ENCODE measurements at regions not wholly inside any gene's neighbourhood (a gene's known extent, or its start where the extent isn't known, plus 50 kb on each side); places are given as distances from the start of the nearest gene placed in this dataset.

DNA sequence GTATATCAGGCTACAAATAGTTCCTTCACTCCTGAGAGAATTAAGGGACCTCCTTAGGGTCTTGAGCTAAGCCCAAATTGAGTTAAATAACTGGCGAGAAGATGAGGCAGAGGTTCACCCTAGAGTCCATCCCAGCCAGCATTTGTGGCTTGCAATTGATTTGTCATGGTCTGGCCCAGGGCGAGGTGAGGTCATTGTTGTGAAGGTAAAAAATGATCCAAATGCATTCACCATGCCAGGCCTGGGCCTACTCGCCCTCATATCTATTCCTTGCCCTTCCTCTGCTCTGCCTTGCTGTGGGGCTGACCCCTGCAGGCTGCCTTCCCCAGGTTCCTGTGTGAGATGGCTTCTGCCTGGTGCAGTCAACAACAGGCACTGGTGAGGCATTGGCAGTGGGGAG, 207.2 kb downstream of the ZNF365 start (continued):
- TF ChIP-seq, protein P1, sequence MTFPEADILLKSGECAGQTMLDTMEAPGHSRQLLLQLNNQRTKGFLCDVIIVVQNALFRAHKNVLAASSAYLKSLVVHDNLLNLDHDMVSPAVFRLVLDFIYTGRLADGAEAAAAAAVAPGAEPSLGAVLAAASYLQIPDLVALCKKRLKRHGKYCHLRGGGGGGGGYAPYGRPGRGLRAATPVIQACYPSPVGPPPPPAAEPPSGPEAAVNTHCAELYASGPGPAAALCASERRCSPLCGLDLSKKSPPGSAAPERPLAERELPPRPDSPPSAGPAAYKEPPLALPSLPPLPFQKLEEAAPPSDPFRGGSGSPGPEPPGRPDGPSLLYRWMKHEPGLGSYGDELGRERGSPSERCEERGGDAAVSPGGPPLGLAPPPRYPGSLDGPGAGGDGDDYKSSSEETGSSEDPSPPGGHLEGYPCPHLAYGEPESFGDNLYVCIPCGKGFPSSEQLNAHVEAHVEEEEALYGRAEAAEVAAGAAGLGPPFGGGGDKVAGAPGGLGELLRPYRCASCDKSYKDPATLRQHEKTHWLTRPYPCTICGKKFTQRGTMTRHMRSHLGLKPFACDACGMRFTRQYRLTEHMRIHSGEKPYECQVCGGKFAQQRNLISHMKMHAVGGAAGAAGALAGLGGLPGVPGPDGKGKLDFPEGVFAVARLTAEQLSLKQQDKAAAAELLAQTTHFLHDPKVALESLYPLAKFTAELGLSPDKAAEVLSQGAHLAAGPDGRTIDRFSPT (tag by site-specific recombination; IDR thresholded peaks at IDR 0.05): no peak
- TF ChIP-seq ZNF211 (tag by site-specific recombination; IDR thresholded peaks at IDR 0.05; ENCODE audit: low read depth) (no peak), ZNF350 (tag by site-specific recombination; IDR thresholded peaks at IDR 0.05) (no peak), HOXA7 (CRISPR knock-in tag; IDR thresholded peaks at IDR 0.05; ENCODE audit: borderline replicate concordance) (no peak), ZNF530 (tag by site-specific recombination; IDR thresholded peaks at IDR 0.05; ENCODE audit: low read depth) (no peak), HOXD13 (CRISPR knock-in tag; IDR thresholded peaks at IDR 0.05; ENCODE audit: borderline replicate concordance) (no peak), ZFP3 (tag by site-specific recombination; IDR thresholded peaks at IDR 0.05; ENCODE audit: low read depth) (no peak), ZNF776 (tag by site-specific recombination; IDR thresholded peaks at IDR 0.05; ENCODE audit: borderline replicate concordance) (no peak), ZNF433 (tag by site-specific recombination; IDR thresholded peaks at IDR 0.05; ENCODE audit: low read depth) (no peak), SP7 (tag by site-specific recombination; IDR thresholded peaks at IDR 0.05) (no peak)
- TF ChIP-seq, protein P2, sequence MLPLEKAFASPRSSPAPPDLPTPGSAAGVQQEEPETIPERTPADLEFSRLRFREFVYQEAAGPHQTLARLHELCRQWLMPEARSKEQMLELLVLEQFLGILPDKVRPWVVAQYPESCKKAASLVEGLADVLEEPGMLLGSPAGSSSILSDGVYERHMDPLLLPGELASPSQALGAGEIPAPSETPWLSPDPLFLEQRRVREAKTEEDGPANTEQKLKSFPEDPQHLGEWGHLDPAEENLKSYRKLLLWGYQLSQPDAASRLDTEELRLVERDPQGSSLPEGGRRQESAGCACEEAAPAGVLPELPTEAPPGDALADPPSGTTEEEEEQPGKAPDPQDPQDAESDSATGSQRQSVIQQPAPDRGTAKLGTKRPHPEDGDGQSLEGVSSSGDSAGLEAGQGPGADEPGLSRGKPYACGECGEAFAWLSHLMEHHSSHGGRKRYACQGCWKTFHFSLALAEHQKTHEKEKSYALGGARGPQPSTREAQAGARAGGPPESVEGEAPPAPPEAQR (tag by site-specific recombination; IDR thresholded peaks at IDR 0.05): no peak

DNA sequence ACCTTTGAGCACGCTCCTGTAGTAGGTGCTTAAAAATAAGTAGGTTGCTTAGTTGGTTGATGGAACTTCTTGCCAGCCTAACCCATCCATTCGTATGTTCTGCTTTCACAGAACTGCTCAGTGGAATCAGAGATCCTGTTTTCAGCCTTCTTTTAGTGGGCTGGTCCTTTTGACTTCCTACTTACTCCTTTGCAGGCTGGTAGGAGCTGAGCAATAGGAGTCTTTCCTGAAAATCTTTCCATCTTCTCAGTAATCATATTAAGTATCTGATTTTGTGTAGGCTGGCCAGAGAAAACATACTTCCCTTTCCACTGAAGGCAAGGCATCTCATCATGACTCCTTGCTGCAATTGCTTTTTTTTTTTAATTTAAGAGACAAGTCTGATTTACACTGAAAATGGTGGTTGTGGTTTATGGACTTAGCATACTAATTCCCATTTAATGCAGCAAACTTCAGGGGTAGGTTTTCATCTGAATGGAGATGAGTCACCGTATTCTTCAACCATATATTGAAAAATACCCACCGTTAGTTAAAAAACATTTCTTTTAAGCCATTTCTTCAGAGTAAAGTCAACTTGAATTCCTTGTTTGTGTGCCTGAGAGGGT, 208.0 kb downstream of the ZNF365 start:
- CTCF ChIA-PET: interaction anchor here (0.6 kb wide), 1 partner anchor 75 kb away, joined by 6 read pairs; no protein-coding TSS in a partner anchor
- H3K4me1 ChIP-seq (ENCODE audit: control insufficient read depth, insufficient read depth, low read length): no peaks in the 10 kb centered on the region
- POLR2A ChIA-PET: no interaction called here
- no peaks in the 10 kb centered on the region for H3K36me3 ChIP-seq (ENCODE audit: control insufficient read depth in 2 of 2, insufficient read depth in 1 of 2, low read length in 2 of 2)
- H3K4me3 ChIP-seq (ENCODE audit: low read depth, low read length): no peak overlapping the region
- H3K9me3 ChIP-seq (ENCODE audit: control insufficient read depth, insufficient read depth, low read depth, low read length): no peaks in the 10 kb centered on the region
- no peak for TF ChIP-seq ZXDB (tag by site-specific recombination; IDR thresholded peaks at IDR 0.05)
- H3K27ac ChIP-seq (ENCODE audit: extremely low read depth, low read depth, low read length): no peak overlapping the region

DNA sequence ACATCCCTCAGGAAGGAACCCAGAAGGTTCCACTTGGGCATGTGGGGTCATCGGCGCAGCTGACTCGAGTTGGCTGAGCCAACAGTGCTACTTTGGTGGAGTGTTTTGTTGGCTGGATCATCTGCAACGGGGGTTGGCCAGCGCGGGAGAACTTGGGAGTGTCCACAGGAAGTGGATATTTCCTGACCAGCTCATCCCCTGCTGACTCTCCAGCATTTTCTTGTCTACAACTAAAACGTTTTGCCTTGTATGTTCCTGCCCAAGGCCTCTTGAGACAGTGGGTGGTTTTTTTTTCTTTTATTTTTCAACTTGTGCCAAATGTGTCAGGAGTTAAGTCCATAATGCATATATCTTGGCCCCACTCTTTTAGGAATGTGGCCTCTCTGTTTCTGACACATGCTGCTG, 208.6 kb downstream of the ZNF365 start:
- H3K27ac ChIP-seq (ENCODE audit: extremely low read depth, low read depth, low read length): no peak overlapping the region
- no peaks in the 10 kb centered on the region for H3K36me3 ChIP-seq (ENCODE audit: control insufficient read depth in 2 of 2, insufficient read depth in 1 of 2, low read length in 2 of 2)
- no peak for TF ChIP-seq ZNF354C (tag by site-specific recombination; IDR thresholded peaks at IDR 0.05; ENCODE audit: borderline replicate concordance, low read depth)
- TF ChIP-seq, protein P1 (tag by site-specific recombination; IDR thresholded peaks at IDR 0.05): no peak
- TF ChIP-seq ZNF132 (tag by site-specific recombination; IDR thresholded peaks at IDR 0.05; ENCODE audit: borderline replicate concordance): no peak
- no peak for TF ChIP-seq KLF8 (tag by site-specific recombination; IDR thresholded peaks at IDR 0.05)
- no peak for TF ChIP-seq ZNF776 (tag by site-specific recombination; IDR thresholded peaks at IDR 0.05; ENCODE audit: borderline replicate concordance)
- no peak for TF ChIP-seq ZNF549 (tag by site-specific recombination; IDR thresholded peaks at IDR 0.05)
- TF ChIP-seq HOXA7 (CRISPR knock-in tag; IDR thresholded peaks at IDR 0.05; ENCODE audit: borderline replicate concordance): no peak
- TF ChIP-seq ZNF510 (tag by site-specific recombination; IDR thresholded peaks at IDR 0.05; ENCODE audit: insufficient replicate concordance): no peak
- TF ChIP-seq ZBTB21 (tag by site-specific recombination; IDR thresholded peaks at IDR 0.05): no peak
- no peak for TF ChIP-seq ZNF560 (tag by site-specific recombination; IDR thresholded peaks at IDR 0.05; ENCODE audit: borderline replicate concordance)
- no peak for TF ChIP-seq ZBTB7A (tag by site-specific recombination; IDR thresholded peaks at IDR 0.05; ENCODE audit: low read depth)
- TF ChIP-seq ZNF223 (tag by site-specific recombination; IDR thresholded peaks at IDR 0.05): no peak
- TF ChIP-seq BCL11A (tag by site-specific recombination; IDR thresholded peaks at IDR 0.05; ENCODE audit: low read depth): no peak
- no peak for TF ChIP-seq ZNF292 (tag by site-specific recombination; IDR thresholded peaks at IDR 0.05; ENCODE audit: borderline replicate concordance, low read depth)
- TF ChIP-seq ZNF654 (tag by site-specific recombination; IDR thresholded peaks at IDR 0.05; ENCODE audit: low read depth): no peak
- no peak for TF ChIP-seq ZNF19 (tag by site-specific recombination; IDR thresholded peaks at IDR 0.05; ENCODE audit: low read depth)
- no peak for TF ChIP-seq ZNF138 (tag by site-specific recombination; IDR thresholded peaks at IDR 0.05; ENCODE audit: borderline replicate concordance)
- ChIA-PET CTCF (interaction anchor here (0.7 kb wide), 1 partner anchor 159 kb away, joined by 3 read pairs; no protein-coding TSS in a partner anchor), POLR2A (no interaction called here)
- H3K9me3 ChIP-seq (ENCODE audit: control insufficient read depth, insufficient read depth, low read depth, low read length): no peaks in the 10 kb centered on the region
- no peak overlapping the region for H3K4me3 ChIP-seq (ENCODE audit: low read depth, low read length)
- no peaks in the 10 kb centered on the region for H3K4me1 ChIP-seq (ENCODE audit: control insufficient read depth, insufficient read depth, low read length)
